GM12801 (cell line): ENCODE measurements at regions not wholly inside any gene's neighbourhood (a gene's known extent, or its start where the extent isn't known, plus 50 kb on each side); places are given as distances from the start of the nearest gene placed in this dataset.

Experiments used
- CTCF ChIP-seq: IDR thresholded peaks from one replicate; pipeline ENCODE4 v1.5.1; 2011; ENCODE audit warnings: control low read depth; ENCODE audit not compliant: insufficient read length; ENCODE audit errors: extremely low read depth

DNA sequence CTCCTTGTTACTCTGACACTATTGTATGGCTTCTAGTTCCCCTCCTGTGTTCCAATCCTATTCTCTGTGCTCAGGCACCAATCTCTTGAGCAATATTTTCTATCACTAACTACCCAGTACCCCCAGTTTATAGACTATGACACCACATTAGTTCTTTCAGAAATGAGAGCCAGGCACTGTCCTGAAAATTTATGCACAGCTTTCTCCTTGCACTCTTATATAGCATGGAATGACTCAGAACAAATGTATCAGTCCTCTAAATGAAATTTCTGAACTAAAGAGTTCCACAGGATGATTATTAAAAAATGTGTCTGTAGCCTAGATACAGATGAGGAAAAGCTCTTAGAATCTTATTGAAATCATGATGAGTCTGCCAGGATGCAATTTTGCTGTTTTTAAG, 489.9 kb downstream of the XPNPEP1 start:
- no peak for TF ChIP-seq CTCF

GRCh38 chr10:109432281-109432680, 491.0 kb downstream of the XPNPEP1 start:
- no peak for TF ChIP-seq CTCF

DNA sequence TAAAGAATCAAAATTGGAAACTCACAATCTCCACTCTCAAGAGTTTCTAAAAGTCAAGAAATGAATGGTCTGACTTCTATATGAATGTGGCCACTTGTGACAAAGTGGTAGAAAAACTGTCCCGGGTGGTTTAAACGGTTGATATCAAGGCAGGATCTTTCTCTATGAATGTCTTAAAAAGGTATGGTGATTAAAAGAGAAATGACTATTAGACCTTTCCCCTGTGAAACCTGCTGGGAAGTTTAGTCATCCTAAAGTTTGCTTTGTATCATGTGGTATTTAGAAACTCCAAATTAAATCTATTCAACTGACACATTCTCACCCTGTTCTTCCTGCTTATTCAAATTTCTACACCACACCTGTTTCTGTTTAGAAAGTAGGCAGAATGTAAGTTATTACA, 492.5 kb downstream of the XPNPEP1 start:
- TF ChIP-seq CTCF: no peak

- TF ChIP-seq CTCF: no peak
Measured at GRCh38 chr10:109430043-109430760, 493.1 kb downstream of the XPNPEP1 start.

DNA sequence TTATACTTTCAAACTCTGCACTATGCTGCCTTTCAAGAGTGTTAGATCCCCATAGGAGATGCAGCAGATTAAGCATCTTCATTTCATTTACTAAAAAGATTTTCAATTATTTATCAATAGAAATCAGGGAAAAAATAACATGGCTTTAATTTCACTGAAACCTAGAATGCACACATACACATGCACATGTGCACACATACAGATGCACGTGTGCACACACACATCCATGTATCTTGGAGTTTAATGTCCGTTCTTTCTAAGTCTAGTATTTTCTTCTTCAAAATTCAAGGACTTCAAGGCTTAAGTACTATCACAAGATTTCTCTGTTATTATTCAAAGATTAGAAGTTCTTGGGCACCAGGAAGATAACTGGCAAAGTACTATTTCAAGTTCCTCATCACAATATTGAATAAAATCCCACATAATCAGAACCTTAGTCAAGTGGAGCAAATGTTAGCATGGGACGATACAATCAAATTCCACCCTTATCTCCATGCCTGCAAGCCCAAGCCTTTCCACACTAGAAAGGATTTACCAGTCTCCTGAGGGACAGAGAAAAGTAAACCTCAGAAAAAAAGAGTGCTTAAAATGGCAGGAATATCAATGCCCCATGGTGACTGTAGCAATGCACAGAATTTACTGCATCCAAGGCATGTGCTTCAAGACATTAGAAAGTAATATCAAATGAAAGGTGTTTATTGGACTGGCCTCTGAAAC, 494.4 kb downstream of the XPNPEP1 start:
- no peak for TF ChIP-seq CTCF

DNA sequence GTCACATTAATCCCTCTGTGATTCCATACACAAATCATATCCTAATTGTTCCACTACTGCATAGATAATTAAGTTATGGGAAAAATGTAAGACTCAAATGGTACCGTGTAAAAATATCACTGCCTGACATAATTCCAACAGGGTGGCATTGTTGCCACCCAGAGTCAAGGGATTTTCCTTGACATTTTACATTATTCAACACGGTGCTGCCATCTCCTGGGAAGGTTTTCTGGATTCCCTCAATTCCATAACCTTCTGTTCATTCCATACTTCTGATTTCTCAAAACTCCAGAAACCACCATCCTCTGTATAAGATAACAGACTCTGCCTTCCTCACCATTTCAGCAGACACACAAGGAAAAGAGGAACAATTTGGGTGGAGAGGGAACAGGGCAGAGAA, 495.9 kb downstream of the XPNPEP1 start:
- TF ChIP-seq CTCF: no peak

- TF ChIP-seq CTCF: no peak
Measured at GRCh38 chr10:109426987-109427386, 496.3 kb downstream of the XPNPEP1 start.
